ENCODE measurements at regions not wholly inside any gene's neighbourhood (a gene's known extent, or its start where the extent isn't known, plus 50 kb on each side); places are given as distances from the start of the nearest gene placed in this dataset.

DNA sequence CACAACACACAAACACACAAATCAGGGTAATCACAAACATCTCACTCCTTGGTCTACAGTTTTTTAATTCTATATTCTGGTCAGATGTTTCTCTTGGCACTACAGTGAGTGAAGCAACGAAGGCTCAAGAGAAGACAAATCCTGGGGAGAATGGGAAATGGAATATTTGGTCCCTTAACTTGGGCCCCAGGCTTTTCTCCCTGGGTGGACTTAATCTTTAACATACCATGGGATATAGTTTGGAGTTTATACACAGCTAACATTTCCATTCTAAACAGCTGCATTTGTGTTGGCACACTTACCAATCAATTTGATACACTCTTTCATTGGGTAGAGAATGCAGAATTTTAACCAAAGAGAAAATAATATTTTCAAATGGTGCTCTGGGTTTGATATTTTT is 1132.6 kb upstream of the SLC10A2 start:
- no peak for DNase-seq

DNA sequence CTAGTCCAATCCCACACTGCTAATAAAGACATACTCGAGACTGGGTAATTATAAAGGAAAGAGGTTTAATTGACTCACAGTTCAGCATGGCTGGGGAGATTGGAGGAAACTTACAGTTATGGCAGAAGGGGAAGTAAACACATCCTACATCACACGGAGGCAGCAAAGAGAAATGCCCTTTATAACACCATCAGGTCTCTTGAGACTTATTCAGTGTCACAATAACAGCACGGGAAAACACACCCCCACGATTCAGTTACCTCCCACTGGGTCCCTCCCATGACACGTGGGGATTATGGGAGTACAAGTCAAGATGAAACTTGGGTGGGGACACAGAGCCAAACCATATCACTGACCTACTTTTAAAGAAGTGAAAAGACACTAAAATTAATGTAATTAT is 1130.4 kb upstream of the SLC10A2 start:
- DNase-seq: no peak

DNA sequence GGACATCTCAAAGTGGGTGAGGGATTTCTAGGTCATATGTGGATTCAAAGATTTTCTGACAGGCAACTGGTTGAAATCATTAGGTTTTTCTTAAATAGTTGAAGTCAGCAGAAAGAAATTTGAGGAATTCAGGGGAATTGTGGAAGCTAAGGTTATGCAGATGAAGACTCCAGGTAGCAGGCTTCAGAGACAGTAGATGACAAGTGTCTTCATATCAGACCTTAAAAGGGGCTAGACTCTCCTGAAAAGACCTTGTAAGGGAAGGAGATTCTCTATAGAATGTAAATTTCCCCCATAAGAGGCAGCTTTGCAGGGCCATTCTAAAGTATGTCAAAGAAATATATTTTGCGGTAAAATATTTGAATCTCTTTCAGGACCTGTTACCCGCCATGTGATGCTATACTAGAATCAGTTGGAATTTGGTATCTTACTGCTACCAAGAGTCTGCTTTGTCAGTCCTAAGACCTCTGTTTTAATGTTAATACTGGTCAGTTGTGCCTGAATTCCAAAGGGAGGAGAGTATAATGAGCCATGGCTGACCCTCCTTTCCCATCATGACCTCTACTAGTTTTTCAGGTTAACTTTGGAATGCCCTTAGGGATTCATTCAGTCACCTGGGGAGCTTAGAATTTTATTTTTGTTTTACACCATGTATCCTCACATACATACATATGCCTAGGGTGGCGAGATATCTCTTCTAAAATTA is 1115.5 kb upstream of the SLC10A2 start:
- no peak for DNase-seq

DNA sequence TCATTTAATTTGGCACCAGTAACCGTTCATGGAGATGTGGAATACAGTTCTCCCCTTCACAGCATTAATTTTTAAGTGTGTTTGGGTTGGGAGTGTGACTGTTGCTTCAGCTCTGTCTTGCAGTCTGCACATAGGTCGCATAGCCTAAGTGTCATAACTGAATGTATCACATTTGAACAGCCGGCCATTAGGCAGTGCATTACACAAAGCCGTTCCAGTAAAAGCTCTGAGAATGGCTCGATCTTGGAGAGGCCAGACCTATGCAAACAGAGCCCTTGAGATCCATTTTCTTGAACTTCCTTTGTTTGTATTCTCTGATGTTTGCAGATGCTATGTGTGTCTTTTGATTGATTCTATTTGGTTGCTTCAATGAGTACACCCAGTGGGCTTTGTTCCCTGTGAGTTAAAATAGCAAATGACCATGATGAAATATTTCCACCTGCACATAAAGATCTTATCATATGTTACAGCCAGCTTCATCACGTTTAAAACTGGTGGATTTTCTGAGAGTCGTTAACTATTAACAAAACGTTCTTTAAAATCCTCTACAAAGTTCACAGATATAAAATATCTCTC is 1104.9 kb upstream of the SLC10A2 start:
- DNase-seq: no peak

- no peak for DNase-seq
These were observed 1097.8 kb upstream of the SLC10A2 start for GRCh38 chr13:104163866-104164630.

GRCh38 chr13:104160536-104160935 is 1094.3 kb upstream of the SLC10A2 start:
- DNase-seq: no peak

DNA sequence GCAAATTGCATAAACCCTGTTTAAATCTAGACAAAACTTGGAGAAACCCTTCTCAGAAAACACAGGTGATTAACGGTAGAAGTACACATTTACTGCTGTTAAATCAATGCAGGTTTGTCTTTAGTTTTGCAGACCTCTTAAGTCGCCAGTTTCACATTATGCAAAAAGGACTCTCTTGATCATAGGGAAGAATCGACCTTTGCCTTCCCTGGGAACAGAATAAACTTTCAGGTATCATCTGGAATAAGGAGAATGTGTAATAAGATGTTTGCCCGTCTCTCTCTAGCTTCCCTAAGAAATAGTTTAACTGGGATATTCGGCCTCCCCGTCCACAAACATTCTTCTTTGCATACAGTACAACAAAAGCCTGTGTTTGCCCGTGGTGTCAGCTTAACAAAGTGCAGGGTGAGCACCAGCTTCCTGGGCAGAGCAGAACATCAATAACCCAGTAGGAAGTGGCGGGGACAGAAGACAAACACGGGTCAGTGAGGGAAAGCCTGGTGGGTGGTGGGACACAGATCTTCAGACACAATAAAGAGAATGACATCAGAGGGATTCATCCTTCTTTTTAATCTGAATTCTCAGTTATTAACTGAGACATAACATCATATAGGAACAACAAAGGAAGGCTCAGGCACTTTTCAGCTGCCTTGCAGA is 1077.7 kb upstream of the SLC10A2 start:
- no peak for DNase-seq

- no peak for DNase-seq
These were observed 1074.3 kb upstream of the SLC10A2 start for GRCh38 chr13:104140552-104140951.

DNA sequence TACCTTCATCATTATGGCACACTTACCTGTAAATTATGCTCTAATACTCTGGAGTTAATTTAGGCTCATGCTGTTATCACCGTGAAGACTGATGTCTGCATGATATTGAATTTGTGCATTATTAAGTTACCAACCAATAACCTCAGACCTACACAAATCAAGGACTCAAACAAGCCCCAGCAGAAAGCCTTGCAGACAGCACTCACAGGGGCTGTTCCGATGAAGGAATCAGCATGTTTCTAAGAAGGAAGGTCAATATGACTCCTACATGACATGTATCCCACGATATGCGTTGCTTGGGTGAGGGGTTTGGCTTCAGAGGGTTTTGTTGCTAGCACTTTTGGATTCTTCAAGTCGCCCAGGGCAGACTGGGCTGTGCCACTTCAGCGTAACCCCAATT is 1071.2 kb upstream of the SLC10A2 start:
- DNase-seq: no peak

GRCh38 chr13:104132849-104133248 is 1066.6 kb upstream of the SLC10A2 start:
- no peak for DNase-seq

DNA sequence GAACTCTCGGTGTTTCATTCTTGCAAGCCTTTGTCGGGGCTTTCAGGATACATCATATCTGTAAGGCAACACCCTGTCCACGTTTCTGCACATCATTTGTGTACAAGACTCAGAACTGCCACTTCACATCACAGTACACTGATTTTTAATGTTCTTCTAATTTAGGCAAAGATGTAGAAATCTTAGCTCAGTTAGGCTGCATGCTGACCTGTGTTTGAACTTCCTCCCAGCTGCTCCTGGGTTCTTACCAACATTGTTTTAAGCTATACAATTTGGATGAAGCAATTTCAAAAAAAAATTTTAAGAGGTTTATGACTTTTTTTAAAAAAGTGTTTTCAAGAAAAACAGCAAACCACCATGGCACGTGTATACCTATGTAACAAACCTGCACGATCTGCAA is 1047.9 kb upstream of the SLC10A2 start:
- DNase-seq: no peak

GRCh38 chr13:104111031-104111430 is 1044.8 kb upstream of the SLC10A2 start:
- no peak for DNase-seq

- DNase-seq: no peak
These were observed 1040.6 kb upstream of the SLC10A2 start for GRCh38 chr13:104106705-104107393.

- DNase-seq: no peak
These were observed 1039.5 kb upstream of the SLC10A2 start for GRCh38 chr13:104105418-104106355.

- no peak for DNase-seq
These were observed 1033.5 kb upstream of the SLC10A2 start for GRCh38 chr13:104099750-104100149.

DNA sequence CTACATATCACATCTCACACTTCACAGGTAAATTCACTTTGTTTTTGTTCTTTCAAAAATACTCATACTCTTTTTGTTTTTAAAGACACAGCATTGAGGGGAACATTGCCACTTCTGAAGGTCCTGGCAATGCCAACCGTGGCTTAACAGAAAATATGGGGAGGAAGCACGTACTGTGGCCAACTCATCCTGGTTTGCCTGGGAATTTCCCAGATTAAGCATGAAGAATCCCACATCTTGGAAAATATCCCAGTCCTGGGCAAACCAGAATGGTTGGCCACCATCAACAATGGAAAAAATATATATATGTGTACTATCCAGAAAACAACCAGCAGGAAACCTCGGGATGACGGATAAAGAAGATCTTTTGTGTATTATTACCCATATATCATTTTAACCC is 1032.2 kb upstream of the SLC10A2 start:
- DNase-seq: no peak

- DNase-seq: no peak
These were observed 1020.5 kb upstream of the SLC10A2 start for GRCh38 chr13:104086759-104087158.

DNA sequence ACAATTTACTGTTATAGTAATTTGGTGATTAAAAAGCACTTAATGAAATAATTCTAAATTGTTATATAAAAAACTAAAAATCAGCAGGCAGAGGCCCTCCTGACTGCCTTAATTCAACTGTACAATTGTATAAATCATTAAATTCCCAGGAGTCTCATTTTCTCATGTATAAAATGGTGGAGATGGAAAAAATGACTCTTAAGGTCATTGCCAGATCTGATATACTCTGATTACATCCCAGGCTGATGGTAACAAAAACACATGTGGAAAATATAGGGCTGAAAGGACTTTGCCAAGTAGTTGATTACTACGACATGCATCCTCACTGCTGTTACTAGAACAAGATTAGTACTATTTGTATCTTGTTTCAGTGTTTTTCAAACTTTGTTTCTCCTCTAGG is 1020.0 kb upstream of the SLC10A2 start:
- no peak for DNase-seq

DNA sequence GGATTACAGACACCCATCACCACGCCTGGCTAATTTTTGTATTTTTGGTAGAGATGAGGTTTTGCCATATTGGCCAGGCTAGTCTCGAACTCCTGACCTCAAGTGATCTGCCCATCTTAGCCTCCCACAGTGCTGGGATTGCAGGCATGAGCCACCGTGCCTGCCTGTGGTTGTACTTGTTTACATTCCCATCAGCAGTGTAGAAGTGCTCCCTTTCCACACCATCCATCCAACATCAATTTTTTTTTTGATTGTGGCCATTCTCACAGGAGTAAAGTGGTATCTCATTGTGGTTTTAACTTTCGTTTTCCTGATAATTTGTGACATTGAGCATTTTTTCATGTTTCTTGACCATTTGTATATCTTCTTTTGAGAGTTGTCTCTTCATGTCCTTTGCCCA is 1019.4 kb upstream of the SLC10A2 start:
- DNase-seq: no peak

GRCh38 chr13:104074326-104074725 is 1008.1 kb upstream of the SLC10A2 start:
- DNase-seq: no peak

DNA sequence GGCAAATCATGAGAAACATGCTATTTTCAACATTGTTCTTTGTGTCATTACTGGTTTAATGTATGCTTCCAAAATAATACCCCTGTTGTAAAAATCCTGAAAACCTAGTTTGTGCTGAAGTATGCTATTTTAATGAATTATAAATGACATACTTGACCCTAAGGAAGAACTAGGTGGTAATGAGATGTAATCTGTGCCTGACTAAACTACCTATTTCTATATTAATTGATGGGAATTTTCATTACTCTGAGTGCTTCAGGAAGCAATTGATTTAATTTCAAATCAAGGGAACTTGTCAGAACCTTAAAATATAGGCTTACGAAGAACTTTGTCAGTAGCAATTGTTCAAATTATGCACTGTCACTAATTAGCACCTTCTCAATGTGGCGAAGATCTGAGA is 1005.6 kb upstream of the SLC10A2 start:
- no peak for DNase-seq

- no peak for DNase-seq
These were observed 999.1 kb upstream of the SLC10A2 start for GRCh38 chr13:104065328-104065727.
